ENCODE measurements at regions not wholly inside any gene's neighbourhood (a gene's known extent, or its start where the extent isn't known, plus 50 kb on each side); places are given as distances from the start of the nearest gene placed in this dataset.
"Not testable (repeated sequence)": the region's sequence is repeated elsewhere in the genome, so short reads cannot be mapped to it uniquely, and the experiment has no call there.

DNA sequence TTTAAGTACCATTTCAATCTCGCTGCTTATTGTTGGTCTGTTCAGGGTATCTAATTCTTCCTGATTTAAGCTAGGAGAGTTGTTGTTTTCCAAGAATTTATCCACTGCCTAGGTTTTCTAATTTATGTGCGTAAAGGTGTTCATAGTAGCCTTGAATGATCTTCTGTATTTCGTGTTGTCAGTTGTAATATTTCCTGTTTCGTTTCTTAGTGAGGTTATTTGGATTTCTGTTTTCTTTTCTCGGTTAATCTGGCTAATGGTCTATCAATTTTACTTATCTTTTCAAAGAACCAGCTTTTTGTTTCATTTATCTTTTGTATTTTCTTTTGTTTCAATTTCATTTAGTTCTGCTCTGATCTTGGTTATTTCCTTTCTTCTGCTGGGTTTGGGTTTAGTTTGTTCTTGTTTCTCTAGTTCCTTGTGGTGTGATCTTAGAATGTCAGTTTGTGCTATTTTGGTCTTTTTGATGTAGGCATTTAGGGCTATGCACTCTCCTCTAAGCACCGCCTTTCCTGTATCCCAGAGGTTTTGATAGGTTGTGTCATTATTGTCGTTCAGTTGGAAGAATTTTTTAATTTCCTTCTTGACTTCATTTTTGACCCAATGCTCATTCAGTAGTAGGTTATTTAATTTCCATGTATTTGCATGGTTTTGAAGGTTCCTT is 92.5 kb upstream of the CSRP2 start:
- DNase-seq (ENCODE audit: low read depth): not testable (repeated sequence)

DNA sequence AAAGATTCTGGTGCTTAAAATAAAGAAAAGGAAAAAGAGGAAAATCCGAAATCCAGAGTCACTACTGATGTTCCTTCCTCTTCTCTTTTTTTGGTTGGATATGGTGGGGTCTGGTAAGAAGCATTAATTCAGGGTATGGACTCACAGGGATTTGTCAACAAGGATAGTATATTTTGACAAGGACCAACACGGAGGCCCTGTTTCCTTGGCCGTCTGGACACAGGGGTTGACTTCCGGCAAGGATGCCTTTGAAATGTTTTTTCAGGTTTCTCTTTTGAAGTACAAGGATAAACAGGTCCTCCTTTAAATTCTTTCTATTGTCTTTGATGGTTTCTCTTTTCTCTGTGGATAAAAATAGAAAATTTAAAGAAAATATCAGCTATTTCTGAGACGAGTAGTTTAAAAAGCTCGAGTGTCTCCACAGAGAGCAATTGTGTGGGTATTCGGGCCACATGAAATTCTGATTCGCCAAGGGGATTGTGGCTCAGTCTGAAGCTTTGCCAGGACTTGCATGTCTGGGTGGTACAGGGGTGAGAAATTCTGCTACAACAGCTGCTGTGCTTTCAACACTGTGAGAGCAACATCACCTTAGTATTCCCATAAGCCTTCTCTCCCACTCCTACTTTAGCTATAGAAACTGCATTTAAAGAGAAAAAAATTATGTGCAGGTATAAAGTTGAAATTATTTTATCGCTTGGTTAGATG is 88.5 kb upstream of the CSRP2 start:
- no peak for DNase-seq (ENCODE audit: low read depth)

DNA sequence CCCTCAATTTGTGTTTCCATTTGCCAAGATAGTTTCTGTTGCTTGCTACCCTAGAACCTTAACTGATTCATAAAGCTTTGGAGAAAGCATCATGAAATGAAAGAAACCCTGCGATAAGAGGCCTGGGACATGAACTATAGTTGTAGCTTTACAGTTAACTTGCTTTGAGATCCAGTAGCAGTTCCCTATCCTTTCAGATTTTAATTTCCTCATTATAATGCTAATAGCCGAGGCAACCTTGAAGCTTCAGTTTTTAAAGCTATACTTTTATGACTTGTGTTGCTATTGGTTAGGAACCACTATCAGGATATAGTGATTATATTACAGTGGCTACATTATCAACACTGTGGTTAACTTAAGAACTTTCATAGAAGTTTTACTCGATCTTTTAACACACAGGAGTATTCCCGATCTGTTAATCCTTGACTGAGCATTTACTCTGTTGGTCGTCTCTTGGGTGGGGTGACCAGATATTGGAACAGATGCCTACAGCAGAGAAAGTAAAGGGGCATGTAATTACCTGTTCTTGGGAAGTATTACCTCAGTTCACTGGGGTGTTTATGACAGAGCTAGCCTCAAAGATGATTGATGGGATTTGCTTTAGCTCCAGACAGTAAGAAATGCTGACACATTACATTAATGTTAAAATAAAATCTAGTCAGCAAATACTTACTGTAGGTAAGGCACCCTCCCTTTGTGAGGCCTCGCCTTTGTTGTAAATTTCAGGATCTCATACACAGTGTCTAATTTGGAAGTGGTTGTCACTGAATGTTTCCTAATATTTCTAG is 86.2 kb upstream of the CSRP2 start:
- no peak for DNase-seq (ENCODE audit: low read depth)

DNA sequence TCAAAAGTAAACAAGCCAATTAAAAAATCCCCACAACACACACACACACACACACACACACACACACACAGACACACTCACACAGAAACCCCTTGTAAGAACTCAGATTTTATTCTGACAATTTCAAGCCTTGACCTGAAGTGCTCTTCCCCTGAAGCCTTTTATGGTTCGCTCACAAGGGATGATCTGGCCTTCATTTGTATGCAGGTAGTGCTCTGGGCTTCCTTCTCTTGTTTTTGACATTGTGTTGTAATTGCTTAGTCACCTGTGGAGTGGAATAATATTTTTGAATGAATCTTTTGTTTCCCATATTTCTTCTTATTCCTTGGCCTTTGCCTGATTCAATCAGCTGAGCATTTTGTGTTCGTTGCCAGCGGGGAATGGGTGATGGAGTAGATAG is 83.3 kb upstream of the CSRP2 start:
- DNase-seq (ENCODE audit: low read depth): no peak

DNA sequence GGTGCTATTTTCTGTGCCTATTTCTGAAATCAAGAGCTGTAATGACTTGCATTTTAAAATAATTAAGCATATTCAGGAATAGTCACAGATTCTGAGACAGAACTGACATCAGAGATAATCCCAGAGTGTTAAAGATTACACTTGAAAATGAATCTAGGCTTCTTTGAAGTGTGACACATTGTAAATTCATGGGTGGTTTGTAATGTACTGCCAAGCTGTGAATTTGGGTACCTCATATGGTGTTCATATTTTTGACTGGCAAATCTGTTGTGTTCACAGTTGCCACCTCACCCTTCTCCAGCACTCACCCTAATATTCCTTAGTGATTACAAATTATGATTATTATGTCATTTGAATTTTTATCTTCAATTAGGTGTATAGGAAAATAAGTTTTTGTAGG is 78.5 kb upstream of the CSRP2 start:
- DNase-seq (ENCODE audit: low read depth): no peak

GRCh38 chr12:76952995-76953394 is 74.2 kb upstream of the CSRP2 start:
- DNase-seq (ENCODE audit: low read depth): no peak

- no peak for DNase-seq (ENCODE audit: low read depth)
Observed at GRCh38 chr12:76948879-76949278, 70.1 kb upstream of the CSRP2 start.

DNA sequence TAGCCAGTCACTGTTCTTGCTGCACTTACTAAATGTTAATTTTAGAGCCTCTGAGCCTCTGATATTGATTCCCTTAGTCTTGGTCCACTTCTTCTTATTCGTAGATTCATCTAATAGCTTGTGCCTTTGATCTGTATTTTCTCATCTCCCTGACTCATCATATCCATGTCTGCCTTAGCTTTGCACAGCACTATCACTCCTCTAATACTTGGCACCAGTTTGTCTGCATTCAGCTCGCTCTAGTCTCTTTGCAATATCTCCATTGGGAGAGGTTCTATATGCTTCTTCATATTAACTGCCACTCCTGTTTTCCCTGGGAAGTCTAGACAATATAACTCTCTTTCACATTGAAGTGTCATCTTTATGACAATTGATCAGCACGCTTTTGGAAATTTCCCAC is 68.5 kb upstream of the CSRP2 start:
- no peak for DNase-seq (ENCODE audit: low read depth)

- no peak for DNase-seq (ENCODE audit: low read depth)
Observed at GRCh38 chr12:76946446-76946845, 67.6 kb upstream of the CSRP2 start.

GRCh38 chr12:76945867-76946266 is 67.0 kb upstream of the CSRP2 start:
- no peak for DNase-seq (ENCODE audit: low read depth)

GRCh38 chr12:76944892-76945291 is 66.1 kb upstream of the CSRP2 start:
- no peak for DNase-seq (ENCODE audit: low read depth)

GRCh38 chr12:76943008-76943407 is 64.2 kb upstream of the CSRP2 start:
- no peak for DNase-seq (ENCODE audit: low read depth)

- peak; percentile 6 for DNase-seq (ENCODE audit: low read depth)
Observed at GRCh38 chr12:76942267-76942666, 63.4 kb upstream of the CSRP2 start.

DNA sequence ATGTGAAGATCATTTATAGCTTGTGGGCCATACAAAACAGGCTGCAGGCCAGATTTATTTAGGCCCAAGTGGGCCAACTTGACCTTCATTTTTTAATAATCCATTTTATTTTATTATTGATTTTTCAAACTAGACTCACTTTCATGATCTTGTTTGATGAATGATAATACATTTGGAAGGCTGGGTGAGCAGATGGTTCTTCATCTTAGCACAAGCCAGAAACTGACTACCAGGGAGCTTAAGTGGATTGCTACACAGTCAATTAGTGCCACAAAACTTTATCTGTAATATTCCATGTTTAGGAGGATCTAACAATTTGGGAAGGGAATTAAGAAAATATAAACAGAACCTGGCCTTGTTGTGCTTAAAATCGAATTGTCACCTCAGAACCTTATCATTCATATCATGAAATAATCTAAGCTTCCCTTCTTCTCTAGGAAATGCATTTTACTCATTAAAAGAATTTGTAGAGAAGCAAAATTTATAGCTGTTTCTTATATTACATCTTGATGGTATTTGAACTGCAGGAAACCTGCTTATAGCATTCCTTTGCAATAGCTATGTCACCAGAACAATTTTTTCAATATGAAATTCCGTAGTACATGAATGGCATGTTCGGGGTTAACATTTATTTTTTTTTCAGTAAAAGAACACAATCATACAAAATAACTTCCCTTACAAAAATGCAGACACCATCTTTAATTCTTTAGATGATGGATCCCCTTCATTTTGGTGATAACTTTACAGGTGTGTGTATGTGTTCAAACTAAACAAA is 62.0 kb upstream of the CSRP2 start:
- no peak for DNase-seq (ENCODE audit: low read depth)

DNA sequence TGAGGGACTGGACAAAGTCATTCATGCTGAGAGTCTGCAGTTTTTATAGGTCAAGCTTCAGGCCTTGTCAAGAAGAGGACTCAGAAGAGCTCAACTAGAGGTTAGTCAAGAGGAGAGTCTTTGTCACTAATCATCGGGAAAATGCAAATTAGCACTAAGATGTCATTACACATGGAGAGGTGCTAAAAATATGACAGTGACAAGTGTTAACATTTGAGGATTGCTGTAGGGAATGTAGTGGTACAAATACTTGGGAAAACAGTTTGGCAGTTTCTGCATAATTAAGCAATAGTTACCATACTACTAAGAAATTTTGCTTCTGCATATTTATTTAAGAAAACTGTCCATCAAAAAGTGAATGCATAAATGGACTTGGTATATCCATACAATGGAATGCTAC is 60.9 kb upstream of the CSRP2 start:
- DNase-seq (ENCODE audit: low read depth): no peak

GRCh38 chr12:76936275-76937193 is 57.7 kb upstream of the CSRP2 start:
- no peak for DNase-seq (ENCODE audit: low read depth)

DNA sequence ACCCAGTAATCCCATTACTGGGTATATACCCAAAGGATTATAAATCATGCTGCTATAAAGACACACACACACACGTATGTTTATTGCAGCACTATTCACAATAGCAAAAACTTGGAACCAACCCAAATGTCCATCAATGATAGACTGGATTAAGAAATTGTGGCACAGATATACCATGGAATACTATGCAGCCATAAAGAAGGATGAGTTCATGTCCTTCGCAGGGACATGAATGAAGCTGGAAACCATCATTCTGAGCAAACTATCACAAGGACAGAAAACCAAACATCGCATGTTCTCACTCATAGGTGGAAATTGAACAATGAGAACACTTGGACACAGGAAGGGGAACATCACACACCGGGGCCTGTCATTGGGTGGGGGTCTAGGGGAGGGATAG is 54.6 kb upstream of the CSRP2 start:
- not testable (repeated sequence) for DNase-seq (ENCODE audit: low read depth)

GRCh38 chr12:76929499-76929898 is 50.7 kb upstream of the CSRP2 start:
- DNase-seq (ENCODE audit: low read depth): no peak
